ENCODE measurements at regions not wholly inside any gene's neighbourhood (a gene's known extent, or its start where the extent isn't known, plus 50 kb on each side); places are given as distances from the start of the nearest gene placed in this dataset.
A peak's percentile ranks its signal among the peaks of the same experiment; 100 is the strongest.

- TF ChIP-seq CTCF (conservative IDR thresholded peaks at IDR 0.05 in 1 of 2, IDR thresholded peaks at IDR 0.05 in 1 of 2; ENCODE audit: low read depth in 1 of 2, low read length in 2 of 2) (no peak), EZH2 (IDR thresholded peaks at IDR 0.05; ENCODE audit: low read length, missing control alignments) (no peak)
- H3K36me3 ChIP-seq (ENCODE audit: control insufficient read depth, insufficient read depth, low read length): no peaks in the 10 kb centered on the region
- peak in 1 of 2 donors; percentile 39 for DNase-seq (ENCODE audit: low read depth in 2 of 2)
- no peak overlapping the region for H3K4me2 ChIP-seq (ENCODE audit: extremely low read depth, insufficient read depth, low read length)
- no peaks in the 10 kb centered on the region for H3K4me1 ChIP-seq (ENCODE audit: control insufficient read depth, extremely low read depth, insufficient read depth, low read length)
- no peaks in the 10 kb centered on the region for H3K27me3 ChIP-seq (ENCODE audit: control insufficient read depth, insufficient read depth, low read length)
- H3K9ac ChIP-seq (ENCODE audit: insufficient read depth, low read length): no peak overlapping the region
- H4K20me1 ChIP-seq (ENCODE audit: control insufficient read depth, extremely low read depth, insufficient read depth, low read length): no peaks in the 10 kb centered on the region
- no peaks in the 10 kb centered on the region for H3K79me2 ChIP-seq (ENCODE audit: control insufficient read depth, insufficient read depth, low read length)
- no peak overlapping the region for H2AFZ ChIP-seq (ENCODE audit: low read length)
- no peak overlapping the region for H3K4me3 ChIP-seq (replicated peaks in 1 of 4; ENCODE audit: control extremely low read depth in 1 of 4, insufficient read depth in 1 of 4, low read depth in 3 of 4, low read length in 4 of 4)
- no peaks in the 10 kb centered on the region for H3K9me3 ChIP-seq (ENCODE audit: control insufficient read depth, insufficient read depth, low read depth, low read length)
- no peak overlapping the region for H3K27ac ChIP-seq (ENCODE audit: insufficient read depth, low read length)
Observed at GRCh38 chr2:223235986-223236385, 184.0 kb downstream of the KCNE4 start.

GRCh38 chr2:223238301-223238700, 186.3 kb downstream of the KCNE4 start:
- H3K4me2 ChIP-seq (ENCODE audit: extremely low read depth, insufficient read depth, low read length): no peak overlapping the region

GRCh38 chr2:223243233-223243632, 191.2 kb downstream of the KCNE4 start:
- H3K79me2 ChIP-seq (ENCODE audit: control insufficient read depth, insufficient read depth, low read length): no peaks in the 10 kb centered on the region

More at GRCh38 chr2:223238301-223238700, 186.3 kb downstream of the KCNE4 start:
- Histone ChIP-seq H2AFZ (ENCODE audit: low read length) (no peak overlapping the region), H3K9me3 (ENCODE audit: control insufficient read depth, insufficient read depth, low read depth, low read length) (no peaks in the 10 kb centered on the region), H3K36me3 (ENCODE audit: control insufficient read depth, insufficient read depth, low read length) (no peaks in the 10 kb centered on the region), H3K9ac (ENCODE audit: insufficient read depth, low read length) (no peak overlapping the region), H3K27ac (ENCODE audit: insufficient read depth, low read length) (no peak overlapping the region), H3K27me3 (ENCODE audit: control insufficient read depth, insufficient read depth, low read length) (no peaks in the 10 kb centered on the region), H3K4me3 (replicated peaks in 1 of 4; ENCODE audit: control extremely low read depth in 1 of 4, insufficient read depth in 1 of 4, low read depth in 3 of 4, low read length in 4 of 4) (no peak overlapping the region), H4K20me1 (ENCODE audit: control insufficient read depth, extremely low read depth, insufficient read depth, low read length) (no peaks in the 10 kb centered on the region), H3K79me2 (ENCODE audit: control insufficient read depth, insufficient read depth, low read length) (no peaks in the 10 kb centered on the region), H3K4me1 (ENCODE audit: control insufficient read depth, extremely low read depth, insufficient read depth, low read length) (no peaks in the 10 kb centered on the region)
- TF ChIP-seq CTCF (conservative IDR thresholded peaks at IDR 0.05 in 1 of 2, IDR thresholded peaks at IDR 0.05 in 1 of 2; ENCODE audit: low read depth in 1 of 2, low read length in 2 of 2) (no peak), EZH2 (IDR thresholded peaks at IDR 0.05; ENCODE audit: low read length, missing control alignments) (no peak)
- peak in 1 of 2 donors; percentile 49 for DNase-seq (ENCODE audit: low read depth in 2 of 2)

More at GRCh38 chr2:223243233-223243632, 191.2 kb downstream of the KCNE4 start:
- TF ChIP-seq EZH2 (IDR thresholded peaks at IDR 0.05; ENCODE audit: low read length, missing control alignments) (no peak), CTCF (conservative IDR thresholded peaks at IDR 0.05 in 1 of 2, IDR thresholded peaks at IDR 0.05 in 1 of 2; ENCODE audit: low read depth in 1 of 2, low read length in 2 of 2) (no peak)
- Histone ChIP-seq H3K27me3 (ENCODE audit: control insufficient read depth, insufficient read depth, low read length) (no peaks in the 10 kb centered on the region), H2AFZ (ENCODE audit: low read length) (no peak overlapping the region), H3K9me3 (ENCODE audit: control insufficient read depth, insufficient read depth, low read depth, low read length) (no peaks in the 10 kb centered on the region), H3K4me1 (ENCODE audit: control insufficient read depth, extremely low read depth, insufficient read depth, low read length) (no peaks in the 10 kb centered on the region), H3K4me3 (replicated peaks in 1 of 4; ENCODE audit: control extremely low read depth in 1 of 4, insufficient read depth in 1 of 4, low read depth in 3 of 4, low read length in 4 of 4) (no peak overlapping the region), H4K20me1 (ENCODE audit: control insufficient read depth, extremely low read depth, insufficient read depth, low read length) (no peaks in the 10 kb centered on the region), H3K9ac (ENCODE audit: insufficient read depth, low read length) (no peak overlapping the region), H3K4me2 (ENCODE audit: extremely low read depth, insufficient read depth, low read length) (no peak overlapping the region), H3K27ac (ENCODE audit: insufficient read depth, low read length) (no peak overlapping the region), H3K36me3 (ENCODE audit: control insufficient read depth, insufficient read depth, low read length) (no peaks in the 10 kb centered on the region)
- DNase-seq (ENCODE audit: low read depth in 2 of 2): no peak

All from fibroblast of lung (primary cell).